Activated naive CD4-positive, alpha-beta T cell treated with anti-CD3 and anti-CD28 coated beads, Interleukin-2, amount 50 U/mL, for 16 hours (primary cell): ENCODE measurements at regions not wholly inside any gene's neighbourhood (a gene's known extent, or its start where the extent isn't known, plus 50 kb on each side); places are given as distances from the start of the nearest gene placed in this dataset.
"Not testable (repeated sequence)": the region's sequence is repeated elsewhere in the genome, so short reads cannot be mapped to it uniquely, and the experiment has no call there.

ENCODE experiments used
- DNase-seq: peaks from one replicate; pipeline ENCODE4 v3.0.0-alpha.2; 2020

DNA sequence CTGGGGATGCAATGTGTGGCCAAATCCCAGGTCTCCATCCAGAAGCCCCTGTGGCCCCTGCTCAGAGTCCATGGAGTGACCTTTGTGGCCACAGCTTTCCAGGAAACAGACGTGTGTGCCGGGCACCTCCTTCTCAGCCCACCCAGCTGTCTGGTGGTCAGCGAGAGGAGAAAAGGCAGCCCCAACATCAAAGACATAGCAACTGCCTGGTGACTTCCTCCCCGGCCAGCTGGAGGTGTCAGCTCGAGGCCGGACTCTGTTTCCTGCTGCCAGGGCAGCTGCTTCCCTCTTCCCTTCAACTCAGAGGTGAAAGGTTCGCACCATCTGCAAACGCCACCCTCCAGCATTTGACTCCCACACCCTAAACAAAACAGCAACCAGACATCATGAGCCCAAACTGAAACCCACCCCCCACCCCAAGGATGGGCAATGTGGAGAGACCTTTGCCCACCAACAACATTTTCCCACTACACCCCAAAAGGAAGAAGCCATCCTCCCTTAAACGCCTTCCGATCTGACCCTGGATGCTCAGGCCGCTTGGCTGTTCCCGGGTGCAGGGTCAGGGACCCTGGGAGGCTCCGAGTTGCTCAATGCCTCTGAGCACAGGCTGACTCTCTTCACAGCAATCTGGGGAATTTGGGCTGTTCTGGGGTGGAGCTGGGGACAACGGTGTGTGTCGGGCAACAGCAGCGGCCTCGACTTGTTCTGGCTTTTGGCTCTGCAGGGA, 162.3 kb downstream of the PSMG1 start:
- no peak for DNase-seq

DNA sequence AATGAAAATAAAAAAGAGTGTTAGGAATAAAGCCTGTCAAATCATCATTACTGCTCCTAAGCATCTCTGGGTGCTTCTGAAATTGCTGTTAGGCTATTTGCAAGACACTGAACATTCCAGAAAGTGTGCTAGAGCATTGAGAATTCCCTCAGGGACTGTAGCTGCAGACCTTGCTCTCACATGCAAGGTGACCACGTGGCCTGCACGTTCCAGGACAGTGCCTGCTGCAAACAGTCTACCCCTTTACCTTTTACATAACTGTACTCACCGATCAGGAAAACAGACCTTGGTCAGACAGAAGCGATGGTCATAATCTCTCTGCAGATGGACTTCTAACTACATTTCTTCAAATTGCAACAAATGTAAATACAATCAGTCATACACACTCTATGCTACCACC, 164.5 kb downstream of the PSMG1 start:
- no peak for DNase-seq

DNA sequence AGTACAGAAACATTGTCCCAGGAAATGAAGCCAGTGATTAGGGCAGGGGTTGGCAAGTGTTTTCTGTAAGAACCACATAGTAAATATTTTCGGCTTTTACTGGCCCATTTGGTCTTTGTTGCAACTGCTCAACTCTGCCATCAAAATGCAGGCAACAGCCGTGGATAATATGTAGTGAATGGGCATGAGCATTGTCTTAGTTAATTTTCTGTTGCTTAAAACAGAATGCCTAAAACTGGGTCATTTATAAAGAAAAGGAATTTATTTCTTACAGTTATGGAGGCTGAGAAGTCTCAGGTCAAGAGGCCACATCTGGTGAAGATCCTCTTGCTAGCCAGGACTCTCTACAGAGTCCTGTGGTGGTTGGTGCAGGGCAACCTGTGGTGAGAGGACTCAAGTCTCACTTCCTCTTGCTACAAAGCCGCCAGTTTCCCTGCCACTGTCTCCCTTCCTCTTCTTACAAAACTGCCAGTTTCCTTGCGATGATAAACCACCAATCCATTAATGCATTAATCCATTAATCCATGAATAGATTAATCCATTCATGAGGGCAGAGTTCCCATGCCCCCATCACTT, 166.4 kb downstream of the PSMG1 start:
- no peak for DNase-seq

DNA sequence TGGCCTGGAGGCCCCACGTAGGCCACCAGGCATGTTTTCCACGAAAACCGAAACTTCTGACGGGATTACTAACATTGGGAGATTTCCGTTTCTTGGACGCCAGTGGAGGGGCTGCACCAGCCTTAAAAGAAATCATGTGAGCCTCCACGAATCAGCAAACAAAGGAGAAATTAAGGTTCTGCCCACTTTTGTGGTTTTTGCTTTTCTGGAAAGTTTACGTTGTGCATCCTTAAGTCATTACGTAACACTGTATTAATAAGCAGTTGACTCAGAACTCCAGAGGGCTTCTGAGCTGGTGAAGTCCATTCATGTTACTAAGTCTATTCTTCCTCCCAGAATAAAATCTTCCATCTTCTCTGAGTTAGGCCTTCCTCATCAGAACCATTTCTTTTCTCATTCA, 168.5 kb downstream of the PSMG1 start:
- DNase-seq = no peak

DNA sequence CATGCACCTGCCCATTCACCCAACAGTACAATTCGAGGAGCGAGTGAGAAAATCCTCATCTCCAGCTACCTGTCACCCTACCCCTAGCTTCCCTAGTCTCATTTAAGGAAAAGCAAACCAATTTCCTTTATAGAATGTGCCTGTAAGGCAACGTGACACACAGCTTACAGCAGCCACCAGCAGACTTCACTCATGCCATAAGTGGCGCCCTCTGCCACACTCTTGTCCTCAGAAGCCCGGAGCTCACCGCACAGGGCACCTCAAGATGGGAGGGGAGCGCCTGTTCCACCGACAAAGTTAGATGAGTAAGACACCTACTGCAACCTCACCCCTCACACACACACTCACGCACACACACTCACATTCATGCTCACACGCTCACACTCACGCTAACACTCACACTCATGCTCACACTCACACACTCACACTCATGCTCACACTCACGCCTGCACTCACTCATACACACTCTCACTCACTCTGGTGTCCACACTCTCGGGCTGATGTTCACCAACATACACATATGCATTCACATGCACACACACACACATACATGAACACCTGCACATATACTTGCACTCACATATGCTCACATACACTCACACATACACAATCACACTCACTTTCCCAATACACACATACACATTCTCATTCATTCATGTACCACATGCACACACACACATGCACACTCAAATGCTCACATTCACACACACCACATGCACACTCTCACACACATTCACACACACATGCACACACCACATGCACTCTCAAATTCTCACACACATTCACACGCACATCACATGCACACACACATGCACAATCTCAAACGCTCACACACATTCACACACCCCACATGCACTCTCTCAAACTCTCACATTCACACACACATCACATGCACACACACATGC, 170.7 kb downstream of the PSMG1 start:
- no peak for DNase-seq

DNA sequence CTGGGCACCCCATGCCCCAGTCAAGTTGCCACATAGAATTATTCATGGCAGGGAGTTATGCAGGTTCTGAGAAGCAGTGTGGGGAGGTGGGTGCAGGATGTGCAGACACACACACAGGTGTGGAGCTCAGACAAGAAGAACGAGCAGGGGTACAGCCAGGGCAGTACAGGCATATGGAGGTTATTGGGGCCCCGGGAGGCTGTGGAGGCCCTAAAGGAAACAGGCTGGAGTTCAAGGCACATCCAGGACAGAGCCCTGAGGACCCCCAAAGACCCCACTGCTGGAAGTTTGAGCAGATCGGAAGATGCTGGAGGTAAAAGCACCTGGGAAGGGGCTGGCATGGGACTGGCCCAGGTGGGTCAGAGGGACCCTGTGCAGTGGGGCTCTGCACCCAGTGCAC, 171.3 kb downstream of the PSMG1 start:
- DNase-seq = no peak

DNA sequence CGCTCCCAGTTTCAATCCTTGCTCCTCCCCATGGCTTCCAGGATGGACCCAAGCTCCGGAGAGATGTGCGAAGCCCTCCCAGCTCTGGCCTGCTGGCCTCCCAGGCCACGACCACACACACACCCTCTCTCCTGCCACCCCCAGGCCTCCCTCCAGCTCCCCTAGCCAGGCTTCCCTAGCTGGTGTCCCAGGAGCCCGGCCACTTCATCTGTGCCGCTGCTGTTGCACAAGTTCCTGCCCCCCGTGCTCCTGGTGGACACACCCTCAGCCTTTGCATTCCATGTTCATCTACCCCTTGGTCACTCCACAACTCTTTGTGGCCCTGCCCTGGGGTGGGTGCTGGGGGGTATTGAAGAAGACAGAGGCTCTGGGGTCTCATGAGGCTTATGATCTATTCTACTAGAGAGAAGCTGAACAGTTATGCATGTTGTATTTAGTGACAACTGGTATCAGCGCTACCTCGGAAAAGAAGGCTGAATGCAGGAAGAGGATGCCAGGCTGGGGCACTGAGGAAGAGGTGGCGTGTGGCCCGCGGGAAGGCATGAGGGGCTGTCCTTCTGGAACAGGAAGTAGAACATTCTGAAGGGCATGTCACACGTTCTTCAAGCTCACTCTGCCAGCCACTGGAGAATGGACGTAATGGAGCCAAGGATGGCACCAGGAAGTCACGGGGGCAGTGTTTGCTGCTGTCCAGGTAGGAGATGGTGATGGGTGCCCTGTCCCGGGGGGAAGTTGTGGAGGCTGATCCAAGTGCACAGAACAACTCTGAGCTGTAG, 172.4 kb downstream of the PSMG1 start:
- DNase-seq = no peak

DNA sequence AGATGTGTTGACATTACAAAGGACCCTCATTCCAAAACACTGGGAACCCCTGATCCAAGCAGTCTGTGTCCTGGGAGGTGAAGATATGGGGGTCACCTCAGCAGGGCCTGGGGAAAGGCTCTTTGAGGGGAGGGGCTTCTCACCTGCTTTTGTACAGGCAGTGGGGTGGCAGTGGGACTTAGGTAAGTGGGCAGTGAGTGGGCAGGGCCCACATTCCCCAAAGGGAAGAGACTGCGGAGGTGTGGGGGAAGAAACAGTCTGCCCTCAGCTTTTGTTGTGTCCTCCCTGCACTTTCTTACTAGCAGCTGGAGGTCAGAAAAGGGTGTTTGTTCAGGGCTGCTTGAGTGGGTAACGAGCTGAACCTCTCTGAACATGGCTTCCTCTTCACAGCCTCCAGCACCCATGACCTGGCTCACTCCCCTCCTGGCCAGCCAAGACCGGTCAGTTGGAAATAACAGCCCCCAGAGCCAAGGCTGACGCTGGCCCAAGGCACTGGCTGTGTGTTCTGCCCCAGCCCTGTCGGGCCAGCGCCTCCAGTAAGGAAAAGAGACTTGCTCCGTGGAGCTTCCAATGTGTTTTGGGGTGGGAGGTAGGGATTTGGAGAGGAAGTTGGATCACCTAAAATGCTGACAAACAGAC, 173.5 kb downstream of the PSMG1 start:
- no peak for DNase-seq

DNA sequence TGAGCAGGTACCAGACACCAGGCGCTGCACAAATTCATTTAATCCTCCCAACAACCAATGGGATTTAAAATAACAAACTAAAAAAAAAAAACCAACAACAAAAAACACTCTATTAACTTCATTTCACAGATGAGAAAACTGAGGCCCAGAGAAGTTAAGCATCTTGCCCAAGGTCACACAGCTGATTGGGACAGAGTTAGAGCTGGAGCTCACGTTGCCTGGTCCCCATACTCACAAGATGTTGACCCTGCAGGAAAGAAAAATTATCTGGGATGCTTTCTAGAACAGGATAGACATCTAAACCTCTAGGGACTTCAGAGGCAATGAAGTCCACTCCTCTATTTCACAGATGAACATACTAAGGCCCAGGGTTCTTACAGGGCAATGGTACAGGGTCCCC, 175.3 kb downstream of the PSMG1 start:
- no peak for DNase-seq

DNA sequence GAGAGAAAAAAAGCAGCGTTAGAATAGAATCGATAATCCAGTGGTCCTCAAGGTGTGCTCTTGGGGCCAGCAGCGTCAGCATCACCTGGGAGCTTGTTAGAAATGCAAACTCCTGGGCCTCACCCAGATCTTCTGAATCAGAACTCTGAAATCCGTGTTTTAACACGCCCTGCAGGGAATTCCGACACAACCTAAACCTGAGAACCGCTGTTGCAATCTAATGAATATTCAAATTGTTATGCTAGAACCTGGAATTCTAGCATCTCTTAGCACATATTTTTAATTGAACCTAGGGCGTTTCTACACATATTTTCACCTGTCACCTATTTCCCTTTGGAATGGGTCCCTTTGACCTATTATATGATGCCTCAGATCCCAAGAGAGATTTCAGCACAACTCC, 175.7 kb downstream of the PSMG1 start:
- no peak for DNase-seq

DNA sequence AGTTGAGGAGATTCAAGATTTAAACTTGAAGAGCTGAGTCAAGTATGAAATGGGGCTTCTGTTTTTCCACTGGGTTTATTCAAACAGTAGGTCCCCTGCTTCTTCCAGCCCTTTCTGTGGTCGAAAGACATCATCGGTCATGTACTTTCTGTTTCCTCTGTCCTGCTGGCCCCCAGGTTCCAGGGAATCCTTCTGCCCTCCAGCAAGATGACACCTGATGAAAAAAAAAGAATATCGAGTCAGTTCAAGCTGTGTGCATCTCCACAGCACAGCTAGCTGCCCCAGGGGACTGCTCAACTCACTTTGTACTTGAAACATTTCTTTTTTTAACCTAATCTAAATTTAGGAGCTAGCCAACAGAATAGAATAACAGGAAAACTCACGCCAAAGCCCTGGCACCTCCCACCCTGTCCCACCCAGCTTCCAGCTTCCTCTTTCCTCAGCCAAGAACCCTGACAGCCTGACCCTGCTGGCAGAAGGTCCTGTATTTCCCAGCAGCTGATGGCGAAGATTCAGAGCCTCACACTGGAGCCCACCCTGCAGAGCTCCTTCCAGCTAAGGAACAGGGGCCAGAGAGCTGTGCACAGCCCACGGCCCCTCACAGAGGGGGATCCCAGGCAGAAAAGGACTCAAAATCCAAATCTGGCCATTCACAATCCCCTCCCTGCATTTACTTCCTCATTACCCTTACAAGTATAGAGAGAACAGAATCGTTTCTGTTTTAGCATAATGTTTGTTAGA, 176.5 kb downstream of the PSMG1 start:
- no peak for DNase-seq

DNA sequence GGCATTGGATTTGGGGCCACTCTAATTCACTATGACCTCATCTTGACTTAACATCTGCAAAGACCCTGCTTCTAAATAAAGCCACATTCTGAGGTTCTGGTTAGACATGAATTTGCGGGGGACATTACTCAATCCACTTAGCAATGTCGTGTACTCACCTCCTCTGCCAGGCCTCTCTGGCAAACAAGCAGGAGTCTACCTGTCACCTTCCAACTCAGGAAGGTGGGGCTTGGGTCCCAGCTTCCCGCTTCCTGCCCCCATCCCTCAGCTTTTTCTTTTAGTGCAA, 177.8 kb downstream of the PSMG1 start:
- DNase-seq = no peak

DNA sequence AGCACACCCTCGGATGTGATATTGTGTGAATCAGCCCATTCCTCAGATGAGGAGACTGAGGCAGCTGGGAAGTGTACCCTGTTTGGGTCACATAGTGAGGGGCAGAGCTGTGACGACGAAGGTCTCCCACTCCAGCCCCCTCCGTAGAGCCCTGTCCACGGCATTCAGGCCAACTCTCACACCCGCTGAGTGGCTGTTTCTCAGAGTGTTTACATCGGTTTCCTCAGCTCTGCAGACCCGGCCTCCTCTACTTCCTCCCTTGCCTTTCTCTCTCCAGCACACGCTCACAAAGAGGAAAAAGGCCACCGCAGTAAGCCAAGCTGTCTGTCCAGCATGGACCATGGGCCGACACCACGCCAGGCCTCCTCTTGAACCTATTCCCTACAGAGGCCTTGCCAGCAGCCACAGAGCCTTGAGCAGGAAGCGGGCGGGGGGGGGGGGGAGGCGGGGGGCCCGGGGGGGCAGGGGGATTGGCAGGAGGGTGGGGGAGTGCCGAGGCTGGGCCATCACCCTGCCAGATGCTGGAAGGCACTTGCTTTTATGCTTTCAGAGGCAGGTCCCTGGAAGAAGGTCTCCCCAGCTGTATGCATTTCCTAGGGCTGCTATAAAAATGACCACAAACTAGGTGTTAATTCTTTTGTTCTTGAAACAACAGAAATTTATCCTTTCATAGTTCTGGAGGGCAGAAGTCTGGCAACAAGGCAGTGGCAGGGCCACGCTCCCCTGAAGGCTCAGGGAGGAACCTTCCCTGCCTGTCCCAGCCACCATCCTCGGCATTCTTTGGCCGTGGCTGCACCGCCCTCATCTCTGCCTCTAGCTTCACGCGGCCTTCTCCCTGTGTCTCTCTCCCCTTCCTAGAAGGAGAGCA, 178.4 kb downstream of the PSMG1 start:
- DNase-seq = no peak

DNA sequence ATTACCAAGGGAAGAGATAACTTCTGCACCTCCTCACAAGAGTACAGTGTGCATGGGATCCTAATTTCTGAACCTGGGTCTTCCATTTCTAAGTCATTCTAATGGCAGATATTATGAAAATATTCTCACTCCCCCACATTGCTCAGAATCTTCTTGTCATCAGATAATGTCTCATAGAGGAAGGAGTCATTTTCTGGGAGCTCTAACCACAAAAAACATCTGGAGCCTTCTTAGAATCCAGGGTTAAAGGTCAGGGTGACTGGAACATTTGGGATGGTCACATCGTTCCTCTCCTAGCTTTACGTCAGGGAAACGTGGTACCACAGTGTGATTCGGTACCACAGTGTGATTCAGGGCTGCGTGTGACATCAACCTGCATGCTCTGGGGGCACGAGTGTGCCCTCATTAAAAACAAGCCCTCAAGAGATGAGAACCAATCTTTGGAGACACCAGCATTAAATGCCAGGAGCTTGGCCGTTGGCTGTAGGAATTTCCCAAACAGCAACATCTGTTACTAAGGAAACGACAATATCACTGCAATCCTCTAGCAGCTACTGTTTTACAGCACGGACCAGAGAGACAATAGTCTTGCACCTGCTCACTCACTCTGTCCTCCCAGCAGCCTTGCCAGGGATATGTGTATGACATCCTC, 179.1 kb downstream of the PSMG1 start:
- DNase-seq = no peak

DNA sequence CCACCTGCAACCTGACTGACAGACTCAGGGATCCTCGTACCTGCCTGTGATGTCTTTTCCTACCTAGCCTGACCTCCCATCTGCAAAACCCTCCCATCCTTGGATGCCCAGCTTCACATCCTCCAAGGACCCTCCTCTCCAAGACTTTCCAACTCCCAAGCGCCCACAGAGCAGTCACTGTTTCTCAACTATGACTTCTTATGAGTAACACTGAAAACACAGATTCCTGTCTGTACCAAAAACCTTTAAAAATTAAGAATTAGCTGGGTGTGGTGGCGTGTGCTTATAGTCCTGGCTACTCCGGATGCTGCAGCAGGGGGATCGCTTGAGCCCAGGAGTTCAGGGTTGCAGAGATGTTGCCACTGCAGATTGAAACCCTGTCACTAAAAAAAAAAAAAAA, 181.9 kb downstream of the PSMG1 start:
- DNase-seq = no peak

DNA sequence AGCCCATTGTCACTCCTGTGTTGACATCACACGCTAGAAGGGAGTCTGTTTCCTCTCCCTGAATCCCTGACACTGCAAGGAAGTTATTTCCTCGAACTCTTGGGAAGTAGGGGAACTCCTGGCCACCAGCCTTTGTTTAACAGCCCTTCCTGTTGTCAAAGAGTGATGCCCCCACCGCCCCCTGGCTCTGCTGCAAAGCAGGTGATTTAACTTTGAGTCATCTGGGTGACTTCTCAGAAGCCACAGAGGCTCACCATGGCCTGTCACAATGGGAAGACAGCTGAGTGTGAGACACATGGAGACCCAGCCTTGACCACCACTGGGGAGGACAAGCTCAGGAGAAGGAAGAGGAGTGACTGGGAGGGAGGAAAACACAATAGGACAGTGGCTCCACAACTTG, 182.8 kb downstream of the PSMG1 start:
- no peak for DNase-seq

DNA sequence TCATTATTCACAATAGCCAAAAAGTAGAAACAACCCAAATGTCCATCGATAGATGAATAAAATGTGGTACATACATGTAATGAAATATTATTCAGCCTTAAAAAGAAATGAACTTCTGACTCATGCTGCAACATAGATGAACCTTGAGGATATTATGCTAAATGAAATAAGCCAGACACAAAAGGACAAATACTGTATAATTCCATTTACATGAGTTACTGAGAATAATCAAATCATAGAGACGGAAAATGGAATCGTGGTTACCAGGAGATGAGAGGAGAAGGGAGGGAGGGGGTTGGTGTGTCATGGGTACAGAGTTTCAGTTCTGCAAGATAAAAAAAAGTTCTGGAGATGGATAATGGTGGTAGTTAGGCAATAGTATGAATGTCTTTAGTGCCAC, 184.1 kb downstream of the PSMG1 start:
- DNase-seq = no peak

DNA sequence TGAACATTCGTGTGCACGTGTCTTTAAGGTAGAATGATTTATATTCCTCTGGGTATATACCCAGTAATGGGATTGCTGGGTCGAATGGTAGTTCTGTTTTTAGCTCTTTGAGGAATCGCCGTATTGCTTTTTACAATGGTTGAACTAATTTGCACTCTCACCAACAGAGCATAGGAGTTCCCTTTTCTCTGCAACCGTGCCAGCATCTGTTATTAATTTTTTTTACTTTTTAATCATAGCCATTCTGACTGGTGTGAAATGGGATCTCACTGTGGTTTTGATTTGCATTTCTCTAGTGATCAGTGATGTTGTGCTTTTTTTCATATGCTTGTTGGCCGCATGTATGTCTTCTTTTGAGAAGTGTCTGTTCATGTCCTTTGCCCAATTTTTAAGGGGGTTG, 185.0 kb downstream of the PSMG1 start:
- not testable (repeated sequence) for DNase-seq

DNA sequence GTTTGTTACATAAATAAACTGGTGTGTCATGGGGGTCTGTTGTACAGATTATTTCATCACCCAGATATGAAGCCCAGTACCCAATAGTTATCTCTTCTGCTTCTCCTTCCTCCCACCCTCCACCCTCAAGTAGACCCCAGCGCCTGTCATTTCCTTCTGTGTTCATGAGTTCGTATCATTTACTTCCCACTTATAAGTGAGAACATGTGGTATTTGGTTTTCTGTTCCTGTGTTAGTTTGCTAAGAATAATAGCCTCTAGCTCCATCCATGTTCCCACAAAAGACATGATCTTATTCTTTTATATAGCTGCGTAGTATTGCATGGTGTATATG, 185.4 kb downstream of the PSMG1 start:
- DNase-seq = not testable (repeated sequence)

DNA sequence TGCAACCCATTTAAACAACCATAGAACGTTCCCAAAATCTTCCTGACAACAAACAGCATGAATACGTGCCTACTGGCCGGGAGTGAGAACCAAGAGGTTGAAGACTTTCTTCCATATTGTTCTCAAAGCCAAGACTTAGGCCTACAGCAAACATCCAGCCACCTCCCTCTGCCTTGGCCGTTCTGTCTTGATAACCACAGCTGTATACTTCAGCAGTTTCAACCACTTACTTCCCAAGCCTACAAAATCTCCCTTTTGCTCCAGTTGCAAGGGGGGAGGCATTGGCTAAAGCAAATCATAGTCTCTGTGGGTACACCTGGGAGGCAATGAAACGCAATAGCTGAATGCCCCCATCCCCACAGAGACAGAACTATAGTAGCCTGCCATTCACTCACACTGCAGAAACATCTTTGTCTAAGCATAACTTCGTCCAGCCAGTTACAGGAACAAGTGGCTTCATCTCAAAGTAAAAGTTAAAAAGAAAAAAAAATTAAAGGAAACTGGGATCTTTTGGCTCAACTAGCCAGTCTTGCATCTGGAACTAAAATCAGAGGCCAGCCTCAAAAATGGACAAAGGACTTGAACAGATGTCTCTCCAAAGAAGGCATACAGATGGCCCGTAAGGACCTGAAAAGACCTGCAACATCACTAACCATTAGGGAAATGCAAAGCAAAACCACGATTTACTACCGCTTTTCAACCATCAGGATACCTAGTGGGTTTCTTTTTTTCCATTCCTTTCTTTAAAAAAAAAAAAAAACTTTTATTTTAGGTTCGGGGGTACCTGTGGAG, 186.0 kb downstream of the PSMG1 start:
- DNase-seq = no peak
